Anterior cingulate cortex (tissue), 58 donors: ENCODE measurements at regions not wholly inside any gene's neighbourhood (a gene's known extent, or its start where the extent isn't known, plus 50 kb on each side); places are given as distances from the start of the nearest gene placed in this dataset.

Source experiments
- DNase-seq, 58 donors: peaks; one replicate each; lab custom pipeline; 2025; lab: John Stamatoyannopoulos, UW

DNA sequence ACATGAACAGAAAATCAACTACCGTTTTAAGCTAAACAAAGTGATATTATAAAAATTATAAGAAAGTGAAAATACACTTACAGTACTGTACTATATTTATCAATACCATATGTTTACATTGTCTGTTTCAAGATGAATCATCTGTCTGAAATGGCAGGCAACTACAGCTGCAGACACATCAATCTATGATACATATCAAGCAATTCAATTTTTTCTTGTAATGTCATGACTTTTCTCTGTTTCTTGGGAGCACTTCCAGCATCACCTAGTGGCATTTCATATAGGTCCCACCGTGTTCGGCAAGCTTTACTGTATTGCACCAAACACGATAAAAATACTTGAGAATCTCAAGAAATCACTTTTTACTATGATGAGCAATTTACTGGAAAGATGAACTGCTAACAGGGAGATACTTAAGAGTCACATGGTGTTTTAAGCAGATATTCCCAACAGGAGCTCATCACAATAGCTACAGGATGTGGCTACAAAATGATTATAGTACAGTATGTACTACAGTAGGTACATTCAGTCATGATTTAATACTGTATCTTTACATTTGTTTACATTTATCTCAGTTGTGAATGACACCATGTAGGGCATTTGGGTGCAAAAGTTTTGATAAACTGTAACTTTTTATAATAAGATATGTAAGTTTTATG is 207.4 kb downstream of the ADAM29 start:
- no peak for DNase-seq

DNA sequence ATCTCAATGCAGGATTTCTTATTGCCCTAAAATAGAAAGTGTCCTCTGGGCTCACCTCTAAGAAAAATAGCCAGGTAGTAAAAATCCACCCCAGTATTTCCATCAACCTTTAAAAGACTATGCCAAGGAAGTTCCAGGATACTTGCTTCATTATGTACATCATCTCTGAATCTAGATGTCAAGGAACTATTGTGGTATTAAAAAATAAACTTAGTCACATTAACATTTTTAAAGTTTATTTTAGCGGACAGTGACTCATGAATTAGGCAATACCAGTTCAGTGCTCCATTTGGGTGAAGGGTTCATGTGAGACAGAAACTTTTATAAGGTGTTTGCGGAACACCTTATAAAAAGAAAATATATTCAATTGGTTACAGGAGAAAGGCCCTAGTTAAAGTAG is 209.2 kb downstream of the ADAM29 start:
- DNase-seq, result no peak

DNA sequence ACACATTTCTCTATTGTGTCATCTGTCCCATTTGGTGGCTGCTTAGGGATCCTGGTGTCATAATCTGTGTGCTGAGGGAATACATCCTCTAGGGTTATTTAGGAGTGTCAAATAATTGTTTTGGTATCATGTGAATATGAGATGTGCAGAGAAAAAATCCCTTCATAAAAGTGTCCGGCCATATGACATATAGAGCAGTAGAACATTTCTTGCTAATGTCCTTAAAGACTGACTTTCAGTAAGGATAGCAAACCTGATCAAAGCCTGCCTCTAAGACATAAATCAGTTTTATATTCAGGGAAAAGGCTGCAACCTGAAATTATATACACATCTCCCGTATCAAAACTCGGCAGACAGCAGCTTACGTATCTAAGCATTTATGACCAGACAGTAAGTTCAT is 211.6 kb downstream of the ADAM29 start:
- no peak for DNase-seq

DNA sequence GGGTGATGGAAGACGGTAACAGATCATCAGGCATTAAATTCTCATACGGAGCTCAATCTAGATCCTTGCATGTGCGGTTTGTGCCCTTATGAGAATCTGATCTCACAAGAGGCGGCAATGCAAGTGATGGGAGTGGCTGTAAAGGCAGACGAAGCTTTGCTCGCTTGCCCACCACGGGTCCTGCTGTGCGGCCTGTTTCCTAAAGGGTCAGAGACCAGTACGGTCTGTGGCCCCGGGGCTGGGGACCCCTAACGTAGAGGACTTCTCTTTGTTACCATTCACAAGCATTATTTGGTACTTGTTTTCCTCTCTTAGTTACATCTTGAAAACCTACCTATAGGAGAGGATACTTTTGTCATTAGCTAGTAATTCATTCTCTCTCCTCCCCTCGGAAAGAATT is 221.0 kb downstream of the ADAM29 start:
- no peak for DNase-seq

DNA sequence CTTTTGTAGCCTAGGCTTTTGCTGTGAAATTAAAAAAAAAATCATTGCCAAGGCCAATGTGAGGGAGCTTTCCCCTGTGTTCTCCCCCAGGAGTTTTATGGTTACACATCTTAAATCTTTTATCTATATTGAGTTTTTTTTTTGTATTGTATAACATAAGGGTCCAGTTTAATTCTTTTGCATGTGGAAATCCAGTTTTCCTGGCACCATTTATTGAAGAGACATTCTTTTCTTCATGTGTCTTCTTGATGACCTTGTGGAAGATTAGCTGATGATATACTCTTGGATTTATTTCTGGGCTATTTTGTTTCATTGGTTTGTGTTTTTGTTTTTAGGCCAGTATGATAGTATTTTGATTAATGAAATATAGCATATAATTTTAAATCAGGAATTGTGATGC is 225.0 kb downstream of the ADAM29 start:
- DNase-seq, result no peak

DNA sequence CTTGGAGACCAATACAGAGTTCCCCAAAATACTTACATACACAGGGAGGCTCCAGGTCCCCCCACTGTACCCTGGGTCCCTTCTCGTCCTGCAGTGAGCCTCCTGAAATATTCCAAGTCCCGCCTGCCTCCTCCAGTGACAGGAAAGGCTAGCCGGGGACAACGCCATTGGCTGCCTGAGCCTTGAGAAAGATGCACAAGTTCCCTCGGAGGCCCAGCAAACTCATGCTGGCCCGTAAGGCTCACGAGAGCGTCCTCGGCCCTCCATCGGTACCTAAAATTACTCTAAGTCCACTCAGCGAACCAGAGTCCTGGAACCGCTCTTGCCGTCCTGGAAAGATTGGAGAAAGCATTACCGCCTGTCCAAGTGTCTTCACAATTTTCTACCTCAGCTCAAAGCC is 228.6 kb downstream of the ADAM29 start:
- DNase-seq, result no peak

DNA sequence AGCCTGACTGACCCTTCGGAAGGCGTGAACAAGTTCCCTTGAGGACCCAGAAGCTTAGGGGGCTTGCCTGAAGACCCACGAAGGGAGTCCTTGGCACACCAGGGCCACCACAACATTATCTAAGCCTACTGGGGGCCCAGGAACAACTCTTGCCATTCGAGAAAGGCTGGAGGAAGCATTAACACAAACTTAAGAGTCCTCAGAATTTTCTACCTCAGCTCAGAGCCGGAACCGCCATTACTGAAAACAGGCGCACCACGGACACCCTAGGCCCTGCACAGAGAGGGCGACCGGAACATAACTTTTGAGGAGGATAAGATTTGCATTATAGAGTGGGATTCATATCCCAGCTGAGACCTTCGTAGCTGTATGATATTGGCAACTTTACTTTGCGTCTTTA is 229.1 kb downstream of the ADAM29 start:
- DNase-seq, result no peak

DNA sequence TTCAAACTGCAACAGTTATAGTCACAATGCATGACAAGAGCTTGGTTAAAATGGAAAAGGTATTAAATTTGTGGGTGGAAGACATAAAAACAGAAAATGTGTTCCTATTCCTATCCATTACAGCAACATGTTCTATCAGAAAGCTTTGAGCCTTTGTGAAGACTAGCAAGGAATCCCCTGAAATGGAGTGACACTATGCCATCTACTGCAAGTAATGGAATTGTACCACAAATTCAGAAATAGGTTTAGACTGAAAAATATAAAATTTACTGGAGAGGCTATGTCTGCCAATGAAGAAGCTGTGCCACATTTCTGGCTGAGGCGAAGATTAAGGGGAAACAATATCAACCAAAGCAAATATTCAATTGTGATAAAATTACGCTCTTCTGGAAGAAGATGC is 247.9 kb downstream of the ADAM29 start:
- no peak for DNase-seq

DNA sequence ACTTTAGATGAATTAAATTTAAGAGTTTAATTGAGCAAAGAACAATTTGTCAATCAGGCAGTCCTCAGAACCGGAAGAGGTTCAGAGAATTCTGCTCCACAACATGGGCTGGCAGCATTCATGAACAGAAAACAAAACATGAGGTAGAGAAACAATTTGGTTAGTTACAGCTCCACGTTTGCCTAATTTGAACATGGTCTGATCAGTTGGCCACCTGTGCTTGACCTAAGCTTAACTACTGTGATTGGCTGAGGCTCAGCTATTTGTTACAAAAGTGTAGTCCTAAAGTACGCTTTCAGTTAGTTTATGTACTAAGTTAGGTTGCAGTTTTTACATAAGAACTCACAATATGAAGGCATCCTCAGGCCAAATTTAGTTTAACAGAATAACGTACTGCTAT is 258.6 kb downstream of the ADAM29 start:
- no peak for DNase-seq

DNA sequence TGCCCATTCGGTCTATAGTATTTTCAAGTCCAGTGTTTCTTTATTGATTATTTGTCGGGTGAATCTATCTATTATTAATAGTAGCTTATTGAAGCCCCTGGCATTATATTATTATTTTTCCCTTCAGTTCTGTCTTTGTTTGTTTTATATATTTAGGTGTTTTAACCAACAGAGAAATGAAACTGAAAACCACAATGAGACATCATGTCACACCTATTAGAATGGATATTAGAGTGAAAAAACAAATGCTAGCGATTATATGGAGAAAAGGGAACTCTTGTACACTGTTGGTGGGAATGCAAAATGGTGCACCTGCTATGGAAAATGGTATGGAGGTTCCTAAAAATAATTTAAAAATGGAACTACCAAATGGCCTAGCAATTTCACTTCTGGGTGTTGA is 272.5 kb downstream of the ADAM29 start:
- DNase-seq, result no peak

DNA sequence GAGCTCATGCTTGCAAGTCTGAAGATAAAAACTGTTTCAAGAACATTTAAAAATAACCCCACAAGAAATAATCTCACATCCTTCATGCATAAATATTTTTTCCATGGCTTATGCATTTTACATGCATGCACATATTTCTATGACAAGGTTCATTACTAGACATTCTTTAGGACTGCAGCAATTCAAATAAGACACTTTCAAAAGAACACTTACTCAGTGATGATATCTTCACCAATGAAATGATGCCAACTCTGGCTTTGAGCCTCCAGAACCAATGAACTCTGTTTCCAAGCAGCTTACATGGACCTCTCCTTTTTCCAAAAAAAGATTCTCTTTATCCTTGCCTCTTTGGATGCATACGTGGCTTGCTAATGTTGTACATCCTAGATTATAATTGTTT is 279.9 kb downstream of the ADAM29 start:
- DNase-seq, result no peak

DNA sequence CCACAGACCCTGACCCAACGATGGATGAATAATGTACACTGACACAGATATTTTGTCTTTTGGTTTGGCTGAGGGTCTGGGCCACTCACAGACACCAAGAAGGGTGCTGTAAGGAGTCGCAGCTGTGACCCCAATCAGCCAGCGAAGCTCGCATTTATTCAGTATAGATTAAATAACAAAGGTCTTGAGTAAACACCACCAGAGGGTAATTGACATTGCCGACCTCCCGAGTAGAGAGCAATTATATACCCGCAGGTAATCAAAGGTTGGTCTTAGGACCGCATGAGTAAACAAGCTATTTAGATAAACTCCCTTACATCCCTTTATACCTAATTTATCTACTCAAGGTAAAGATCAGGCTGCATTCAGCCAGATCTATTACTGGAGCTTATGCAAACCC is 297.1 kb downstream of the ADAM29 start:
- no peak for DNase-seq

DNA sequence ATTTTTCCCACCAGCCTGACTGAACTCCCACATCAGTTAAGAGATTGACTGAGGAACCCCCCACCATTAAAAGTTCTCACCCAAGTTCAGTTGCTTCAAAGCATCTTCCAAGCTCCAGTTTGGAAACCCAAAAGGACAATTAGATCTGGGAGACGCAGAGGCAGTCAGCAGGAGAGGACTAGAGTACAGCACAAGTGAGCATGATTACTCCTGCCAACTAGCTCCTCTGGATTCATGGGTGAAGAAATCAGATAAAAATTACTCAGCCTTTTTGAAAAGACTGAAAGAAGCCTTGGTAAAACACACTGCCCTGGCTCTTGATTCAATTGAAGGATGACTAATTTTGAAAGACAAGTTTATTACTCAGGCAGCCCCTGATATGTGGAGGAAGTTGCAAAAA is 297.5 kb downstream of the ADAM29 start:
- DNase-seq, result no peak

DNA sequence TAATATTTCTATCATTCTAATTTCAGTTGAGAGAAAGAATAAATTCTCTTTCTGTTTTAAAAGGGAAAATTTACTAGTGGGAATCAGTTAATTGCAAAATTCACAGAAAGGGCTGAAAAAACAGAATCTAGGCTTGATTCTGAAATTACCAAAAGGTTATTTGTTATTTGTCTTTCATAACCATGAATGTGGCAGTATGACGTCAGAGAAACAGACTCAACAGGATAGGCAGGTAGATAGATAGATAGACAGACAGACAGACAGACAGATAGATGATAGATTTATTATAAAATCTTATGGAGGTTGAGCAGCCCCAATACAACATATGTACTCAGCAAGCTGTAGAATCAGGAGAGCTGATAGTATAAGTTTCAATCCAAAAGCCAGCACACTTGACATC is 311.0 kb downstream of the ADAM29 start:
- DNase-seq, result no peak

DNA sequence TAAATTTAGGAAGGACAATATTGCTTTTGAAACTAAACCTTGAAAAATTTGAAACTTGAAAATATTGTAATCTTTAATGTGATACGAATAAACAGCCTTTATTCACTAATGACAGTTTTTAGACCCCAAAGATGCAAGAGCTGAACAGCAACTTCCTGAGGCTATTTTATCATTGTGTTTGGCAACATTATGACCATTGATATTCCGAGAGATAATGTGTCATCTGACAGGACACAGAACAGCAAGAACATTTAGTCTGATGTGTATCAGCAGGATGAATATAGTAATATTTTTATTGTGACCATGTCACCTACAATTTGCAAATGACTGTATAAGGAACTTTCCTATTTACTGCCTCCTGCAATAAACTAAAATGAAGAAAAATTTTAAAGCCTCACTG is 316.0 kb downstream of the ADAM29 start:
- no peak for DNase-seq

DNA sequence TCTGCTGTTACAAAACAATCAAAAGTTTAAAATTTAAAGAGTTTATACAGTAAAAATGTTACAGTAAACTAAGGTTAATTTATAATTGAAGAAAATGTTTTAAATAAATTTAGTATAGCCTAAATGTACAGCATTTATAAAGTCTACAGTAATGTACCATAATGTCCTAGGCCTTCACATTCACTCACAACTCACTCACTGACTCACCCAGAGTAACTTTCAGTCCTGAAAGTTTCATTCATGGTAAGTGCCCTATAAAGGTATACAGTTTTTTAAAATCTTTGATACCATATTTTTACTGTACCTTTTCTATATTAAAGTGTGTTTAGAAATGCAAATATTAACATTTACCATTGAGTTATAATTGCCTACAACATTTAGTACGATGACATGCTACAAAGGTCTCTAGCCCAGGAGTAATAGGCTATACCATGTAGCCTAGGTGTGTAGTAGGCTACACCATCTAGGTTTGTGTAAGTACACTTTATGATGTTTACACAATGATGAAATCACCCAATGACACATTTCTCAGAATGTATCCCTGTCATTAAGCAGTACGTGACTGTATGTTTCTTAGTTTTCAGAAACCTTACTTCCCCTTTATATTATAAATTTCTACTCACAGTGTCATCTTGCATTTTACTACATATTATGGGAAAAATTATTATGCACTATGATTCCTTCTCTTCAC is 320.8 kb downstream of the ADAM29 start:
- DNase-seq, result no peak

DNA sequence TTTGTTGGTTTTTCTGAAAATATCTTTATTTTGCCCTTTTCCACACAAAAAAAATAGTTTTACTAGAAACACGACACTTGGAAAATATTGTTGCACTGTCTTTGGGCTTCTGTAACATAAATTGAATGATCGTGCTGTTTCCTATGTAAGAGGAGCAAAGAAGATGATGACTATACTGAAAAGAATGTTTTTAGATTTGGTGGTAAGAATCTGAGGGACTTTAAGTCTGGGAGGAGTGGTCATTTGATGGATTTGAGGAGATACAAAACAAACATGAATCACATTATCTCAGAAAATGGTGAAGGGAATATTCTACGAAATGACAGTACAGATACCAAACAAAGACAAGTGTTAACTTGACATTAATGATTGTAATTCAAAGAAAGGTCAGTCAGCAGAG is 328.8 kb downstream of the ADAM29 start:
- DNase-seq, result no peak

DNA sequence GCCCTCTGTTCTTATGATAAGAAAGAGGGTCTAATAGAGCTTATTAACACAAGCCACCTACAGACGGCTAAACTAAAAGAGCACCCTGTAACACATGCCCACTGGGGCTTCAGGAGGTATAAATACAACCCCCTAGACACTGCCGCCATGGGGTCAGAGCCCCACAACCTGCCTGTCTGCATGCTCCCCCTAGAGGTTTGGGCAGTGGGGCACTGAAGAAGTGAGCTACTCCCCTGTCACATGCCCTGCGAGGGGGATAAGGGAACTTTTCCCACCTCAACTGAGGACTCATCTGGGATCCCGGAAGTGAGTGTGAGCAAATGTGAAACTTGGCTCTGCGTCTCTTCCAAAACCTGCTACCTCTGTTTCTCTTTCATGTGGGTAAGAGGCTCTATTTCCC is 334.5 kb downstream of the ADAM29 start:
- no peak for DNase-seq

DNA sequence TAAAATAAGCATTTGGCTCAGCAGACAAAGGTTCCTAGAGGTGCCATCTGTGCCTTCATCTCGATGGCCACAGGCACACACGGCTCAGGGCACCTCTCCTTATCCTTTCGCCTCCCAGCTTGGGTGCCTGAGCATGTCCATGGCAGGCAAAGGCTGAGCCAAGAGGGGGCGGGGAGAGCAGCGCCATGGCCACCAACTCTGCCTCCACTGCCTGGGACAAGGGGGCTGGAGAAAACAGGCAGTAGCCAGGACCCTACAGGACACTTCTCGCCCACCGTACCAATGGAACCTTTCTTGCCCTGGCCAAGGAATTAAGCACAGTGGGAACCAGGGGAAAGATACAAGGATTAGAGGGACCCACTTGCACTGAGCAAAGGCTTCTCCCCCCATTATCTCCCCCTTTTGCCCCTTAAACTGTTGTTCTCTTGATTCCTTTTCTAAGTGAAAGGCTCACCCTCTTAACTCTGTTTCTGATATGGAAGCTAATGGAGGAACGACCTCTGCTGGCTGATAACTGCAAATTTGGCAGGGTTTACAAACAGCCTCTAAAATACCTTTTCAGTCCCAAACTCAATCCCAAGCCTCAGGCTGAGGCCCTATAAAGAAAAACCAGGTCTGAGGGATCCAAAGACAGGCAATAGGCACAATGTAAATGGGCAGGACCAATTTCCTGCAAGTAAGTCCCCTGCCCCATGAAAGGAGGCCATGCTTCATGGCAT is 335.2 kb downstream of the ADAM29 start:
- no peak for DNase-seq

DNA sequence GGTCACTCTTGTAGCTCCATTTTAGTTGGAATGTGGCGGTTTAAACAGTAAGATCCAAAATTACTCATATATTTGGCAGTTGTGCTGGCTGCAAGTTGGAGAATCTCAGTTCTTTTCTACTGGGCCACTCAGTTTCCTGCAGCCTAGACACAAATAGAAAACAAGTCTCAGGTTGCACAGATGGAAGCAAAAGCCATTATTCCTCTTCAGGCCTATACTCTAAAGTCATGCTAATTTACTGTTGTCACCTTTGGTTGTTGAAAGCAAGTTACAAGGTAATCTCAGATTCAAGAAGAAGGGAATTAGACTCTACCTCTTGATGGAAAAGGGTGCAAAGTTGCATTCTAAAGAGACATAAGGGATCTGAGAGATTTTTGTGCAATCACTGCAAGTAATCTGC is 345.4 kb downstream of the ADAM29 start:
- no peak for DNase-seq

DNA sequence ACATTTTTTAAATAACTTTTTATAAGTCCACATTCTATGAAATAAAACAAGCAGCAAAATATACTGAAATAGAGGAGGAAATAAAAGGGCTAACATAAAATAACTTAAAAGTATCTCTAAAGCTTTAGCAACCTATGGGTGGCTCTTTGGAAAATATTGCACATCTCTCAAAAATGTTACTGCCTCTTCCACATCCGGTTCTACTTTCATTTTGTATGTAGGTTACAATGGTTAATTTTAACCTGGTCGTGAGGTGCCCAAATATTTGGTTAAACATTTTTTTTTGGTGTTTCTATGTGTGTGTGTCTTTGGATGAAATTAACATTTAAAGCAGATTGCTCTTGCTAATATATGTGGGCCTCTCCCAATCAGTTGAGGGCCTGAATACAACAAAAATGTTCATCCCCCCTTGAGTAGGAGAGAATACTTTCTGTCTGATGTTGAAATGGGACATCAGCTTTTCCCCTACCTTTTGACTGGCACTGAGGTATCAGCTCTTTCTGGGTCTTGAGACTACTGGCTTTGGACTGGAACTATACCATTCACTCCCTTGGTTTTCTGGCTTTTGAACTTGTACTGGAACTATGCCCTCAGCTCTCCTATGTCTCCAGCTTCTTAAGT is 353.0 kb downstream of the ADAM29 start:
- DNase-seq, result no peak
